PC-9 (cell line): ENCODE measurements at regions not wholly inside any gene's neighbourhood (a gene's known extent, or its start where the extent isn't known, plus 50 kb on each side); places are given as distances from the start of the nearest gene placed in this dataset.

Experiments used
- BruUV-seq: library from RNA; stranded (reverse); fragments of 400-500 nt; replicated peaks from 2 replicates; lab custom pipeline; 2021; lab: Mats Ljungman, UMichigan
- CTCF ChIA-PET: fragments of 300-600 bp; sonication (Branson Sonifier 250); formaldehyde crosslinking; loops from one replicate; lab custom pipeline; 2022; ENCODE audit warnings: antibody characterized with exemption; lab: Charles Lee
- POLR2A ChIA-PET: fragments of 300-600 bp; sonication (Branson Sonifier 250); formaldehyde crosslinking; loops from one replicate; lab custom pipeline; 2022; ENCODE audit warnings: antibody characterized with exemption; ENCODE audit not compliant: unreplicated experiment; lab: Charles Lee
- DNase-seq, 2 experiments: peaks; one replicate each; pipeline versions ENCODE4 v3.0.0 to v3.0.0-alpha.2; 2015 to 2022; ENCODE audit warnings: mixed read lengths in 1 of 2
- H2AFZ ChIP-seq: fragments of 200-600 bp; sonication (generic); 2 replicates; pipeline ENCODE4 v1.8.1; 2017; ENCODE audit warnings: antibody characterized with exemption
- H3F3A ChIP-seq: fragments of 200-600 bp; sonication (generic); 2 replicates; pipeline ENCODE4 v1.8.1; 2017; ENCODE audit warnings: antibody characterized with exemption, mild to moderate bottlenecking, low read depth; ENCODE audit not compliant: insufficient read depth
- H3K27ac ChIP-seq: fragments of 200-600 bp; sonication (generic); 2 replicates; pipeline ENCODE4 v1.6.1; 2016; ENCODE audit warnings: mixed run types
- H3K27me3 ChIP-seq: fragments of 200-600 bp; sonication (generic); 2 replicates; pipeline ENCODE4 v1.6.1; 2016; ENCODE audit warnings: low read depth, mixed run types; ENCODE audit not compliant: insufficient read depth
- H3K36me3 ChIP-seq: fragments of 200-600 bp; sonication (generic); 2 replicates; pipeline ENCODE4 v1.6.1; 2016; ENCODE audit warnings: low read depth, mixed run types
- H3K4me1 ChIP-seq: fragments of 200-600 bp; sonication (generic); replicated peaks from 2 replicates; pipeline ENCODE4 v1.6.1; 2016; ENCODE audit warnings: mixed run types; ENCODE audit not compliant: insufficient read depth
- H3K4me2 ChIP-seq: fragments of 200-600 bp; sonication (generic); 2 replicates; pipeline ENCODE4 v1.6.1; 2017; ENCODE audit warnings: mixed run types
- H3K4me3 ChIP-seq: fragments of 200-600 bp; sonication (generic); 2 replicates; pipeline ENCODE4 v1.6.1; 2016; ENCODE audit warnings: mixed run types
- H3K79me2 ChIP-seq: fragments of 200-600 bp; sonication (generic); 2 replicates; pipeline ENCODE4 v1.6.1; 2017; ENCODE audit warnings: low read depth, mixed run types
- H3K9me2 ChIP-seq: fragments of 200-600 bp; sonication (generic); 2 replicates; pipeline ENCODE4 v1.8.1; 2017; ENCODE audit warnings: mild to moderate bottlenecking; ENCODE audit not compliant: insufficient read depth
- H3K9me3 ChIP-seq: fragments of 200-600 bp; sonication (generic); 2 replicates; pipeline ENCODE4 v1.8.1; 2016; ENCODE audit warnings: low read depth; ENCODE audit not compliant: insufficient read depth
- H4K20me1 ChIP-seq: fragments of 200-600 bp; sonication (generic); 2 replicates; pipeline ENCODE4 v1.8.1; 2017; ENCODE audit not compliant: insufficient read depth
- EZH2 ChIP-seq: fragments of 200-600 bp; sonication (generic); IDR thresholded peaks from 2 replicates; pipeline ENCODE4 v1.8.0; 2017; ENCODE audit warnings: antibody characterized with exemption, low read depth
- intact Hi-C: fragments of 100-400 bp; cut with micrococcal nuclease; formaldehyde crosslinking; loops from one replicate; pipeline ENCODE4 v1.10.0; 2022; ENCODE audit not compliant: unreplicated experiment
- TF ChIP-seq, protein P1 (sequence below): fragments of 200-600 bp; sonication (generic); conservative IDR thresholded peaks from 2 replicates; pipeline ENCODE4 v1.6.1; 2017; ENCODE audit warnings: mixed run types, antibody characterized with exemption, mild to moderate bottlenecking, moderate library complexity

GRCh38 chr13:86714495-86714894 lies 915.3 kb upstream of the SLITRK6 start:
- H3K4me3 ChIP-seq = no peak overlapping the region
- POLR2A ChIA-PET = no interaction called here
- no peaks in the 10 kb centered on the region for H3K36me3 ChIP-seq
- no peaks in the 10 kb centered on the region for H3K4me1 ChIP-seq
- no peak for TF ChIP-seq EZH2
- TF ChIP-seq, protein P1, sequence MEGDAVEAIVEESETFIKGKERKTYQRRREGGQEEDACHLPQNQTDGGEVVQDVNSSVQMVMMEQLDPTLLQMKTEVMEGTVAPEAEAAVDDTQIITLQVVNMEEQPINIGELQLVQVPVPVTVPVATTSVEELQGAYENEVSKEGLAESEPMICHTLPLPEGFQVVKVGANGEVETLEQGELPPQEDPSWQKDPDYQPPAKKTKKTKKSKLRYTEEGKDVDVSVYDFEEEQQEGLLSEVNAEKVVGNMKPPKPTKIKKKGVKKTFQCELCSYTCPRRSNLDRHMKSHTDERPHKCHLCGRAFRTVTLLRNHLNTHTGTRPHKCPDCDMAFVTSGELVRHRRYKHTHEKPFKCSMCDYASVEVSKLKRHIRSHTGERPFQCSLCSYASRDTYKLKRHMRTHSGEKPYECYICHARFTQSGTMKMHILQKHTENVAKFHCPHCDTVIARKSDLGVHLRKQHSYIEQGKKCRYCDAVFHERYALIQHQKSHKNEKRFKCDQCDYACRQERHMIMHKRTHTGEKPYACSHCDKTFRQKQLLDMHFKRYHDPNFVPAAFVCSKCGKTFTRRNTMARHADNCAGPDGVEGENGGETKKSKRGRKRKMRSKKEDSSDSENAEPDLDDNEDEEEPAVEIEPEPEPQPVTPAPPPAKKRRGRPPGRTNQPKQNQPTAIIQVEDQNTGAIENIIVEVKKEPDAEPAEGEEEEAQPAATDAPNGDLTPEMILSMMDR = no peak
- no peak overlapping the region for H3K4me2 ChIP-seq
- H3K27me3 ChIP-seq = no peaks in the 10 kb centered on the region
- CTCF ChIA-PET = no interaction called here
- H3K79me2 ChIP-seq = no peaks in the 10 kb centered on the region
- no TSS peak for BruUV-seq
- intact Hi-C loops = no loop called here
- H3K27ac ChIP-seq = no peak overlapping the region
- no peaks in the 10 kb centered on the region for H4K20me1 ChIP-seq
- H3F3A ChIP-seq = no peaks in the 10 kb centered on the region
- H3K9me2 ChIP-seq = no peaks in the 10 kb centered on the region
- no peak for DNase-seq
- H2AFZ ChIP-seq = no peak overlapping the region
- H3K9me3 ChIP-seq = no peaks in the 10 kb centered on the region

DNA sequence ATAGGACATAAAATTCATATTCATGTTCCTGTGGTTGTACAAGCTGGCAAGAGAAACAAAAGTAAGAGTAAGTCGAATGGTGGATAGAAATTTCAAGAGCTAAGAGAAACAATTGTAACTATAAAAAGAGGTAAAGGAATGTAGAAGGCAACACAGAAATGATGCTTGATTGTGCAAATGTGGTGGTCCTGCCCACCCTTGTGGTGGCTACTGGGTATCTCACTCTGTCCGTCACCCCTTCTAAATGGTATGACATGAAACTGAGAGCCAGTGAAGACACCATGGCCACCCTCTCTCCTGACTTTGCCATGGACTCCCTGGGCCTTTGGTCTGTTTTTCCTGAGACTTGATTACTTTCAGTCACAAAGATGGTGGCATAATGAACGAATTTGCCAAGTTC lies 925.9 kb upstream of the SLITRK6 start:
- no peaks in the 10 kb centered on the region for H3K79me2 ChIP-seq
- no peak overlapping the region for H2AFZ ChIP-seq
- no peaks in the 10 kb centered on the region for H3F3A ChIP-seq
- H4K20me1 ChIP-seq = no peaks in the 10 kb centered on the region
- H3K9me3 ChIP-seq = no peaks in the 10 kb centered on the region
- DNase-seq = no peak
- no peaks in the 10 kb centered on the region for H3K27me3 ChIP-seq
- no peak overlapping the region for H3K4me3 ChIP-seq
- intact Hi-C loops = no loop called here
- no peak overlapping the region for H3K4me2 ChIP-seq
- BruUV-seq = no TSS peak
- H3K27ac ChIP-seq = no peak overlapping the region
- ChIA-PET CTCF (no interaction called here), POLR2A (no interaction called here)
- H3K9me2 ChIP-seq = no peaks in the 10 kb centered on the region; the same call in 1 of the 2 replicates
- no peaks in the 10 kb centered on the region for H3K36me3 ChIP-seq
- H3K4me1 ChIP-seq = no peaks in the 10 kb centered on the region
- no peak for TF ChIP-seq EZH2
- TF ChIP-seq, protein P1 = no peak

DNA sequence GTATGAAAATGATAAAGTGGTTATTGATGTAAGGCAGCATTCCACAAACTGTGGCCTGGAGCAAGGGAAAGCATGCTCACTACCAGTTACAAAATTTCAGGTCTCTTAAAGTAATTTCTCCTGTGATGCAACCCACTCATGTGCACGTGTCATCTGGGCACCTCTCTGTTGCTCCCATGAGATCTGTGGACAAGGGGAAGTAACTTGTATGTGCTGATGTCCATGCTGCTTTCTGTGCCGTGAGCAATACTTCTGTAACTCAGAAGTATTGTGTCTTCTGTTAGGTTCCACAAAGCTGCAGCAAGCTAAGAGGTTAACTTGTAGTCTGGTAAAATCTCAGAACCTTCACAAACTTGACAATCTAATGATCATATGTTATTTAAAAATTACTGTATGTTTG lies 930.0 kb upstream of the SLITRK6 start:
- Histone ChIP-seq H3K9me3 (no peaks in the 10 kb centered on the region), H3K4me2 (no peak overlapping the region), H3K36me3 (no peaks in the 10 kb centered on the region), H3K27ac (no peak overlapping the region), H3K4me3 (no peak overlapping the region), H3K27me3 (no peaks in the 10 kb centered on the region), H3F3A (no peaks in the 10 kb centered on the region), H3K4me1 (no peaks in the 10 kb centered on the region), H2AFZ (no peak overlapping the region), H3K9me2 (no peaks in the 10 kb centered on the region; the same call in 1 of the 2 replicates), H4K20me1 (no peaks in the 10 kb centered on the region), H3K79me2 (no peaks in the 10 kb centered on the region)
- no peak for TF ChIP-seq EZH2
- TF ChIP-seq, protein P1 = no peak
- POLR2A ChIA-PET = no interaction called here
- no TSS peak for BruUV-seq
- DNase-seq = no peak
- intact Hi-C loops = no loop called here
- CTCF ChIA-PET = no interaction called here
